Endothelial cell of umbilical vein (primary cell): ENCODE measurements at regions not wholly inside any gene's neighbourhood (a gene's known extent, or its start where the extent isn't known, plus 50 kb on each side); places are given as distances from the start of the nearest gene placed in this dataset.

Experiments used
- BruUV-seq: library from RNA; stranded (reverse); fragments of 400-500 nt; replicated peaks from 2 replicates; lab custom pipeline; 2021; lab: Mats Ljungman, UMichigan
- CTCF ChIA-PET: fragments of 300-600, 350-600 bp; sonication (Branson Sonifier 250); formaldehyde crosslinking; loops from one replicate; lab custom pipeline; 2021; ENCODE audit warnings: antibody characterized with exemption, inconsistent platforms; lab: Charles Lee
- POLR2A ChIA-PET: fragments of 300-600, 350-600 bp; sonication (Branson Sonifier 250); formaldehyde crosslinking; loops from one replicate; lab custom pipeline; 2021; ENCODE audit warnings: antibody characterized with exemption, inconsistent platforms; lab: Charles Lee
- DNase-seq: peaks from one replicate; pipeline ENCODE4 v3.0.0-alpha.2; 2011; ENCODE audit warnings: low read depth, low spot score
- FAIRE-seq: peaks from 2 replicates; lab custom pipeline; 2011; peaks lifted over from hg19 to GRCh38; lab: Jason Lieb, UNC
- H2AFZ ChIP-seq: 2 replicates; pipeline ENCODE4 v1.6.0; 2012; ENCODE audit warnings: low read depth, low read length, control low read depth, inconsistent platforms
- H3K27ac ChIP-seq: 2 replicates; pipeline ENCODE4 v1.5.1; 2011; ENCODE audit warnings: low read depth, mild to moderate bottlenecking, control low read depth, low read length, moderate library complexity; ENCODE audit not compliant: insufficient read depth
- H3K27me3 ChIP-seq, 2 experiments: 2 replicates each; pipeline versions ENCODE4 v1.6.0 to v1.6.1; 2011; ENCODE audit warnings: low read length in 2 of 2, mixed read lengths in 1 of 2; ENCODE audit not compliant: control insufficient read depth in 2 of 2, insufficient read depth in 2 of 2
- H3K36me3 ChIP-seq, 2 experiments: 2 replicates in 1 of 2; 3 replicates in 1 of 2; pipeline ENCODE4 v1.5.1; 2011; ENCODE audit warnings: low read length in 2 of 2, mild to moderate bottlenecking in 1 of 2, moderate library complexity in 1 of 2; ENCODE audit not compliant: control insufficient read depth in 2 of 2, insufficient read depth in 2 of 2; ENCODE audit errors: extremely low read depth in 1 of 2
- H3K4me1 ChIP-seq: 3 replicates; pipeline ENCODE4 v1.5.1; 2011; ENCODE audit warnings: mild to moderate bottlenecking, low read length; ENCODE audit not compliant: control insufficient read depth, insufficient read depth; ENCODE audit errors: extremely low read depth
- H3K4me2 ChIP-seq: 2 replicates; pipeline ENCODE4 v1.6.1; 2011; ENCODE audit warnings: low read length, control low read depth, mixed read lengths; ENCODE audit not compliant: insufficient read depth
- H3K4me3 ChIP-seq, 3 experiments: fragments of 200-600 bp in 1 of 3; sonication (generic), shearing (Covaris generic) in 1 of 3; replicated peaks in 1 of 3; 2 replicates each; pipeline ENCODE4 v1.5.1; 2011 to 2016; ENCODE audit warnings: control low read depth in 3 of 3, low read length in 3 of 3, mild to moderate bottlenecking in 2 of 3, inconsistent platforms in 1 of 3, low read depth in 1 of 3, moderate library complexity in 1 of 3; ENCODE audit not compliant: insufficient read depth in 1 of 3
- H3K79me2 ChIP-seq: 2 replicates; pipeline ENCODE4 v1.6.0; 2012; ENCODE audit warnings: low read length, inconsistent platforms; ENCODE audit not compliant: control insufficient read depth, insufficient read depth
- H3K9ac ChIP-seq: replicated peaks from 2 replicates; pipeline ENCODE3; 2011; ENCODE audit warnings: low read length, control low read depth; ENCODE audit not compliant: insufficient read depth; ENCODE audit errors: extremely low read depth
- H3K9me1 ChIP-seq: replicated peaks from 3 replicates; pipeline ENCODE4 v1.6.0; 2011; ENCODE audit warnings: mild to moderate bottlenecking, low read length; ENCODE audit not compliant: control insufficient read depth, insufficient read depth; ENCODE audit errors: extremely low read depth
- H3K9me3 ChIP-seq: replicated peaks from 2 replicates; pipeline ENCODE4 v1.5.1; 2012; ENCODE audit warnings: low read length, inconsistent platforms; ENCODE audit not compliant: control insufficient read depth, insufficient read depth
- H4K20me1 ChIP-seq: replicated peaks from 2 replicates; pipeline ENCODE3; 2011; ENCODE audit warnings: mild to moderate bottlenecking, low read length; ENCODE audit not compliant: control insufficient read depth, insufficient read depth; ENCODE audit errors: extremely low read depth
- CTCF ChIP-seq, 2 donors: IDR thresholded peaks; 1 replicate in 1 of 2; 2 replicates in 1 of 2; pipeline ENCODE4 v1.5.1; 2011; ENCODE audit warnings: low read length in 2 of 2, mild to moderate bottlenecking in 2 of 2, moderate library complexity in 2 of 2, control low read depth in 1 of 2, inconsistent platforms in 1 of 2, low read depth in 1 of 2; ENCODE audit not compliant: insufficient read depth in 1 of 2; ENCODE audit errors: extremely low read depth in 1 of 2
- MAX ChIP-seq: IDR thresholded peaks from 2 replicates; pipeline ENCODE4 v1.6.1; 2011; ENCODE audit not compliant: insufficient read depth, insufficient read length
- MYC ChIP-seq: IDR thresholded peaks from one replicate; pipeline ENCODE4 v1.6.1; 2011; ENCODE audit warnings: mild to moderate bottlenecking, low read depth, low read length
- POLR2AphosphoS5 ChIP-seq: IDR thresholded peaks from 2 replicates; pipeline ENCODE4 v1.6.1; 2012; ENCODE audit warnings: low read depth, mild to moderate bottlenecking, control low read depth, low read length, moderate library complexity; ENCODE audit not compliant: insufficient read depth
- dilution Hi-C: fragments of 300-500 bp; cut with MboI; formaldehyde crosslinking; loops from one replicate; pipeline ENCODE4 v1.15.0; 2019; ENCODE audit warnings: low sequenced_read_pairs; ENCODE audit not compliant: extremely low pct_ligation_motif_present
- intact Hi-C: fragments of 100-400 bp; cut with micrococcal nuclease; formaldehyde crosslinking; loops from one replicate; pipeline ENCODE4 v1.10.0; 2022

- dilution Hi-C loops = no loop called here
- Histone ChIP-seq H3K9me1 (no peaks in the 10 kb centered on the region), H3K9me3 (no peaks in the 10 kb centered on the region), H3K27me3 (no peaks in the 10 kb centered on the region), H2AFZ (no peak overlapping the region), H3K79me2 (no peaks in the 10 kb centered on the region), H3K4me2 (no peak overlapping the region), H4K20me1 (no peaks in the 10 kb centered on the region), H3K27ac (no peak overlapping the region), H3K9ac (no peak overlapping the region), H3K4me3 (no peak overlapping the region), H3K4me1 (no peaks in the 10 kb centered on the region), H3K36me3 (no peaks in the 10 kb centered on the region)
- no peak for DNase-seq
- POLR2A ChIA-PET = no interaction called here
- intact Hi-C loops = no loop called here
- CTCF ChIA-PET = no interaction called here
- BruUV-seq = no TSS peak
- no peak for FAIRE-seq
- TF ChIP-seq MYC (no peak), POLR2AphosphoS5 (no peak)
Measured at GRCh38 chr1:232873412-232873811, 68.2 kb downstream of the MAP10 start.

GRCh38 chr1:232873931-232874330 is 68.7 kb downstream of the MAP10 start:
- intact Hi-C loops (no loop called here), dilution Hi-C loops (no loop called here)
- no peaks in the 10 kb centered on the region for H3K9me3 ChIP-seq
- no peak for TF ChIP-seq MAX
- no peak for TF ChIP-seq CTCF (IDR thresholded peaks at IDR 0.05; ENCODE audit: extremely low read depth in 1 of 2, insufficient read depth in 1 of 2, low read depth in 1 of 2, low read length in 2 of 2)
- no peaks in the 10 kb centered on the region for H3K27me3 ChIP-seq
- DNase-seq (no peak), FAIRE-seq (no peak)
- H3K4me2 ChIP-seq = no peak overlapping the region
- H3K79me2 ChIP-seq = no peaks in the 10 kb centered on the region
- POLR2A ChIA-PET = no interaction called here
- H3K27ac ChIP-seq = no peak overlapping the region
- no peaks in the 10 kb centered on the region for H3K4me1 ChIP-seq
- no peaks in the 10 kb centered on the region for H3K36me3 ChIP-seq
- no TSS peak for BruUV-seq
- H3K9ac ChIP-seq = no peak overlapping the region
- H2AFZ ChIP-seq = no peak overlapping the region
- CTCF ChIA-PET = no interaction called here
- no peak overlapping the region for H3K4me3 ChIP-seq
- no peaks in the 10 kb centered on the region for H3K9me1 ChIP-seq
- no peaks in the 10 kb centered on the region for H4K20me1 ChIP-seq
